HG03558 (cell line): ENCODE measurements at regions not wholly inside any gene's neighbourhood (a gene's known extent, or its start where the extent isn't known, plus 50 kb on each side); places are given as distances from the start of the nearest gene placed in this dataset.
"Not testable (repeated sequence)": the region's sequence is repeated elsewhere in the genome, so short reads cannot be mapped to it uniquely, and the experiment has no call there.

ENCODE experiments used
- ATAC-seq: cut with Tn5 transposase; IDR thresholded peaks from one replicate; pipeline ENCODE4 v1.9.1; 2021; ENCODE audit warnings: moderate number of reproducible peaks; ENCODE audit not compliant: unreplicated experiment; ENCODE audit errors: extremely low read depth

GRCh38 chr5:111840036-111840674, 83.2 kb upstream of the NREP start:
- no peak for ATAC-seq

DNA sequence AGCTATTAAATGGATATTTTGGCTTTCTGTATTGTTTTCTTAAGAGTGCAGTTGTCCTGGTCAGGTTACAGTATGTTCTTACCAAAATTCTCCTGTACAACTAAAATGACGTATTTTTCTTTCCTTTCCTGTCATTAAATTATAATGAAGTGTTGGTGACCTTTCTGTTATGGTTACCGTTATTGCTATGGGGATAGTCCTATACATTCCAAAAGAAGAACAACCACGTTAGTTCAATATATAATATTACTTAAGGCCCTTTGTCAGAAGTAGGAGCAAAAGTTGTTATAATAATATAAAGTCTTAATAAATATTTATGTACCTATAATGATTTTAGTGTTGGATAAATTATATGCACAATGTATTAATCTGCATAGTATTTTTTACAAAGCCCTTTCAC, 82.4 kb upstream of the NREP start:
- no peak for ATAC-seq

- ATAC-seq, result no peak
These were observed 79.4 kb upstream of the NREP start for GRCh38 chr5:111836426-111836825.

DNA sequence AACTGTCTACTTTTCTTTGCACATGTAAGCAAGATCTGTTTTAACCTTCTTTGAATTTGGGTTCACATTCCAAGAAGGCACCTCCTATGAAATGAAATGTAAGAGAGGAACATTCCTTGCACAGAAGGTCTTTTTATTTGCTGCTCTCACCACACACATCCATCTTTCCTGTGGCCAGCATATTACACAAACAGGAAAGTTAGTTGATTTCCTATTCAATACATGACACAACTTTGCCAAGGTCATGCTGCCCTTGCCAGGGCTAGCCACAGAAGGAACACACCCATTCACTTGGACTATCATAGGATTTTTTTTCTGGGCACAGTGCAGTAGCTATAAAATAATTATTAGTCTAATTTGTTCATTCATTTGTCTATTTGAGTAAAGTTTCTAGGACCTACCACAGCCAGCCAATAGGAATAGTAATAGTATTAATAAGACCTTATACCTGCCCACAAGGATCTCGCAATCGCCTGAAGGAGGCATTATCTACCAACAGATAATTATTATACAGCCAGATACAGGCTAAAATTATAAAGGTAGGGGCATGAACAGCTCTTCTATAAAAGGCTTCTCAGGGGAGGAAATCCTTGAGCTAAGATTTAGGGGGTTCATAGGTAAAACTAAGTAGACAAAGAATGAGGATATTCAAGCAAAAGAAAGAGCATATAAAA, 78.1 kb upstream of the NREP start:
- no peak for ATAC-seq

DNA sequence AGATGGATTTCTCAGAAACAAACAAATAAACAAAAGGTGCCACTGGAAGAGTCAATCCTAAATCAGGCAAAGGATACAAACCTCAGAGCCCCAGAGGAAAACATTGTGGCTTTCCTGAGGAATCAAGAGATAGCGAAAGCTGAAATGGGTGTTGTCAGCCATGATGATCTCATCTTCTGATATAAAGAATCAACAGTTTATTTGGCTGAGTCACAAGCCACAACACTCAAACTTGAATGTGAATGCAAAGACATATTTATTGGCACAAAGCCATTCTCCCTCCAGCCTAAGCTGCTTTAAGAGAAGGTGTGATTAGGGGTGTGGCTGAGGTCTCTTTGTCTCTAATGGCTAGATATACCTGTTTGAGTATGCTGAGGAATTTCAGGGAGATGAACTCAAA, 73.3 kb upstream of the NREP start:
- ATAC-seq, result no peak

DNA sequence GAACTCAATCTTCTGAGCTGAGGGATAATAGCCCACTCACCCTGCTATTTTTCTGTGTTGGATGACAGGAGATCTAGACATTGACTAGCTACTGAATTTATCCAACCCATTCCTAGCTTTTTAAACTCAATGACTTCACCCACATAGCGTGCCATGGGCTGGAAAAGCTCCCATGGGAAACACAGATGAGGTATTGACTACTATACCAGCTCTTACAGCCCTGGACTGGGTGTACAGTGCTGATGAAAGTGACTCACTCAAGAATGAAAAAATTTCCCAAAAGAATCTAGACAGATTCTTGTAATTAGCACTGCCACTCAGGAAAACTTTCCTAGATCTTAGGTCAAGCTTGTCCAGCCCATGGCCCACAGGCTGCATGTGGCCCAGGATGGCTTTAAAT, 72.7 kb upstream of the NREP start:
- no peak for ATAC-seq

- ATAC-seq, result no peak
These were observed 69.1 kb upstream of the NREP start for GRCh38 chr5:111826064-111826463.

DNA sequence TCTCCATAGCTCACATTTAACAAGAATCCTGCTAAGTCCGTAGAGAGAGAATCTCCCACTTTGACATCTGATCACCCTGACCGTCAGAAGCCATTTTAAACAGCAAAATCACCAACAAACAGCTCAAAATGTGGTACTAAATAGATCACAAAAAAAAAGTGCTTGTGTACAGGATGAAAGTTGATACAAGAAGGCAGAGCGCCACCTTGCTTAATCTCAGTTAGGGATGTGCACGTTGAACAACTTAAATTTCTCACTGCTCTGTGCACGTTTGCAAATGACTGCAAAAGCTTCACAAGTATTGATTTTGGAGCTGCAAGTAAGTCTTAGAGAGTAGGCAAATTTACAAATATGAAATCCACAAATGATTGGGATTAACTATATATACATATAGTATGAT, 63.1 kb upstream of the NREP start:
- ATAC-seq, result no peak

- ATAC-seq, result not testable (repeated sequence)
These were observed 62.0 kb upstream of the NREP start for GRCh38 chr5:111819028-111819427.

DNA sequence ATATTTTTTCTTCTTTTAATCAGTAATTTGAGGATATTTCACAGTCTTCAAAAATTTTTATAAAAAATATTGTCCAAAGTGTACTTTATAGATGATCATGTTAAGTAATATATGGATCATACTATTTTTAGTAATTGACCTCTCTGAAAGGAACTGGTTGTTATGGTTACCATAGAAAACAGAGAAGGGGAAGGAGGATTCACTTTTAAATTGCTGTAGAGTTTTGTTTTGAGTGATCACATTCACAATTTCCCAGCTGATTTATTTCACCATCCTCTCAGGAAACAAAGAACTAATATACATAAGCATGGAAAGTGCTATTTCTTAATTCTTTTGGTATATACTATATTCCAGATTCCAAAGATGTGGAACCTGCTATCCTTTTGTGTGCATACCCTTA, 56.5 kb upstream of the NREP start:
- ATAC-seq, result no peak

GRCh38 chr5:111810112-111810511, 53.1 kb upstream of the NREP start:
- no peak for ATAC-seq
